ENCODE measurements at regions not wholly inside any gene's neighbourhood (a gene's known extent, or its start where the extent isn't known, plus 50 kb on each side); places are given as distances from the start of the nearest gene placed in this dataset.

GRCh38 chr1:88204612-88205167 lies 479.4 kb upstream of the PKN2 start:
- ATAC-seq (no peak), DNase-seq (no peak)
- H3K36me3 Mint-ChIP-seq (ENCODE audit: low read depth): no peaks in the 10 kb centered on the region
- no peak overlapping the region for H3K27ac Mint-ChIP-seq
- H3K9me3 Mint-ChIP-seq: no peaks in the 10 kb centered on the region
- no peak overlapping the region for H3K4me3 Mint-ChIP-seq
- TF ChIP-seq CTCF (IDR thresholded peaks at IDR 0.05): no peak
- ChIA-PET POLR2A (no interaction called here), CTCF (no interaction called here)
- no peaks in the 10 kb centered on the region for H3K4me1 Mint-ChIP-seq (ENCODE audit: low read depth)
- intact Hi-C loops (cut with micrococcal nuclease): no loop called here
- no peaks in the 10 kb centered on the region for H3K27me3 Mint-ChIP-seq

GRCh38 chr1:88208389-88208788 lies 475.7 kb upstream of the PKN2 start:
- ATAC-seq: no peak
- H3K4me1 Mint-ChIP-seq (ENCODE audit: low read depth): no peaks in the 10 kb centered on the region
- intact Hi-C loops (cut with micrococcal nuclease): no loop called here
- ChIA-PET CTCF (no interaction called here), POLR2A (no interaction called here)
- H3K27me3 Mint-ChIP-seq: no peaks in the 10 kb centered on the region
- H3K9me3 Mint-ChIP-seq: no peaks in the 10 kb centered on the region
- DNase-seq: no peak
- H3K27ac Mint-ChIP-seq: no peak overlapping the region
- no peak overlapping the region for H3K4me3 Mint-ChIP-seq
- H3K36me3 Mint-ChIP-seq (ENCODE audit: low read depth): no peaks in the 10 kb centered on the region
- no peak for TF ChIP-seq CTCF (IDR thresholded peaks at IDR 0.05)

- Mint-ChIP-seq H3K4me1 (ENCODE audit: low read depth) (no peaks in the 10 kb centered on the region), H3K4me3 (no peak overlapping the region), H3K36me3 (ENCODE audit: low read depth) (no peaks in the 10 kb centered on the region), H3K9me3 (no peaks in the 10 kb centered on the region), H3K27me3 (no peaks in the 10 kb centered on the region), H3K27ac (no peak overlapping the region)
- intact Hi-C loops (cut with micrococcal nuclease): no loop called here
- ATAC-seq (no peak), DNase-seq (no peak)
- ChIA-PET CTCF (no interaction called here), POLR2A (no interaction called here)
- no peak for TF ChIP-seq CTCF (IDR thresholded peaks at IDR 0.05)
These were observed 473.8 kb upstream of the PKN2 start for GRCh38 chr1:88210103-88210787.

GRCh38 chr1:88216441-88216840 lies 467.6 kb upstream of the PKN2 start:
- Mint-ChIP-seq H3K4me3 (no peak overlapping the region), H3K9me3 (no peaks in the 10 kb centered on the region), H3K27ac (no peak overlapping the region), H3K36me3 (ENCODE audit: low read depth) (no peaks in the 10 kb centered on the region), H3K4me1 (ENCODE audit: low read depth) (no peaks in the 10 kb centered on the region), H3K27me3 (peaks cover 4% of the 10 kb centered on the region)
- no peak for ATAC-seq
- POLR2A ChIA-PET: no interaction called here
- no peak for DNase-seq
- no peak for TF ChIP-seq CTCF (IDR thresholded peaks at IDR 0.05)
- intact Hi-C loops (cut with micrococcal nuclease): no loop called here
- CTCF ChIA-PET: no interaction called here

- no peak for TF ChIP-seq CTCF (IDR thresholded peaks at IDR 0.05)
- intact Hi-C loops (cut with micrococcal nuclease): no loop called here
- no peak overlapping the region for H3K27ac Mint-ChIP-seq
- H3K9me3 Mint-ChIP-seq: no peaks in the 10 kb centered on the region
- H3K4me3 Mint-ChIP-seq: no peak overlapping the region
- CTCF ChIA-PET: no interaction called here
- no peaks in the 10 kb centered on the region for H3K4me1 Mint-ChIP-seq (ENCODE audit: low read depth)
- no peaks in the 10 kb centered on the region for H3K36me3 Mint-ChIP-seq (ENCODE audit: low read depth)
- POLR2A ChIA-PET: no interaction called here
- peaks cover 4% of the 10 kb centered on the region for H3K27me3 Mint-ChIP-seq
- DNase-seq (no peak), ATAC-seq (no peak)
These were observed 466.7 kb upstream of the PKN2 start for GRCh38 chr1:88217386-88217785.

Measured in activated CD8-positive, alpha-beta T cell treated with anti-CD3 and anti-CD28 coated beads for 36 hours (primary cell).